ENCODE measurements at regions not wholly inside any gene's neighbourhood (a gene's known extent, or its start where the extent isn't known, plus 50 kb on each side); places are given as distances from the start of the nearest gene placed in this dataset.

- Histone ChIP-seq H3K4me3 (ENCODE audit: control insufficient read depth in 1 of 7, extremely low read depth in 1 of 7, insufficient read depth in 4 of 7, low read depth in 2 of 7, low read length in 6 of 7) (no peak overlapping the region), H3K27ac (ENCODE audit: insufficient read depth in 1 of 2, low read depth in 1 of 2, low read length in 2 of 2, poor library complexity in 1 of 2, severe bottlenecking in 2 of 2) (no peak overlapping the region), H3K9me3 (ENCODE audit: control extremely low read depth in 1 of 5, control insufficient read depth in 4 of 5, insufficient read depth in 2 of 5, low read depth in 1 of 5, low read length in 4 of 5) (no peaks in the 10 kb centered on the region), H3K36me3 (ENCODE audit: control insufficient read depth in 4 of 4, insufficient read depth in 4 of 4, low read length in 3 of 4) (no peaks in the 10 kb centered on the region), H3K27me3 (replicated peaks in 2 of 5; ENCODE audit: control insufficient read depth in 4 of 5, insufficient read depth in 5 of 5, low read length in 4 of 5) (peaks cover 0 to 2% (median 0%) of the 10 kb centered on the region in 5 experiments), H3K4me1 (ENCODE audit: control extremely low read depth in 1 of 4, control insufficient read depth in 4 of 4, insufficient read depth in 4 of 4, low read length in 3 of 4) (no peaks in the 10 kb centered on the region)
- DNase-seq = no peak
- WGBS (ENCODE audit: insufficient coverage) = no CpG with 5 or more reads among the region's 2 CpGs
- CTCF ChIA-PET = no interaction called here
- POLR2A ChIA-PET = no interaction called here
Measured at GRCh38 chr14:51527073-51527472, 124.6 kb upstream of the FRMD6 start.

- Histone ChIP-seq H3K27me3 (replicated peaks in 2 of 5; ENCODE audit: control insufficient read depth in 4 of 5, insufficient read depth in 5 of 5, low read length in 4 of 5) (peaks cover 0 to 2% (median 0%) of the 10 kb centered on the region in 5 experiments), H3K4me3 (ENCODE audit: control insufficient read depth in 1 of 7, extremely low read depth in 1 of 7, insufficient read depth in 4 of 7, low read depth in 2 of 7, low read length in 6 of 7) (no peak overlapping the region), H3K27ac (ENCODE audit: insufficient read depth in 1 of 2, low read depth in 1 of 2, low read length in 2 of 2, poor library complexity in 1 of 2, severe bottlenecking in 2 of 2) (no peak overlapping the region), H3K36me3 (ENCODE audit: control insufficient read depth in 4 of 4, insufficient read depth in 4 of 4, low read length in 3 of 4) (no peaks in the 10 kb centered on the region), H3K9me3 (ENCODE audit: control extremely low read depth in 1 of 5, control insufficient read depth in 4 of 5, insufficient read depth in 2 of 5, low read depth in 1 of 5, low read length in 4 of 5) (no peaks in the 10 kb centered on the region), H3K4me1 (ENCODE audit: control extremely low read depth in 1 of 4, control insufficient read depth in 4 of 4, insufficient read depth in 4 of 4, low read length in 3 of 4) (peaks cover 0 to 2% (median under 1%) of the 10 kb centered on the region in 4 experiments)
- whole genome bisulfite sequencing (ENCODE audit: insufficient coverage) = 14% methylated on average over 1 of the region's 1 CpG
- DNase-seq = no peak
- CTCF ChIA-PET = no interaction called here
- POLR2A ChIA-PET = interaction anchor here (0.5 kb wide), 1 partner anchor 303 kb away, joined by 3 read pairs; no protein-coding TSS in a partner anchor
Measured at GRCh38 chr14:51529736-51530135, 122.0 kb upstream of the FRMD6 start.

GRCh38 chr14:51533160-51533559 is 118.5 kb upstream of the FRMD6 start:
- WGBS (ENCODE audit: insufficient coverage) = 100% methylated on average over 2 of the region's 2 CpGs
- Histone ChIP-seq H3K27ac (ENCODE audit: insufficient read depth in 1 of 2, low read depth in 1 of 2, low read length in 2 of 2, poor library complexity in 1 of 2, severe bottlenecking in 2 of 2) (no peak overlapping the region), H3K4me1 (ENCODE audit: control extremely low read depth in 1 of 4, control insufficient read depth in 4 of 4, insufficient read depth in 4 of 4, low read length in 3 of 4) (peaks cover 0 to 5% (median 2%) of the 10 kb centered on the region in 4 experiments), H3K36me3 (ENCODE audit: control insufficient read depth in 4 of 4, insufficient read depth in 4 of 4, low read length in 3 of 4) (no peaks in the 10 kb centered on the region), H3K27me3 (replicated peaks in 2 of 5; ENCODE audit: control insufficient read depth in 4 of 5, insufficient read depth in 5 of 5, low read length in 4 of 5) (peaks cover 0 to 2% (median 0%) of the 10 kb centered on the region in 5 experiments), H3K4me3 (ENCODE audit: control insufficient read depth in 1 of 7, extremely low read depth in 1 of 7, insufficient read depth in 4 of 7, low read depth in 2 of 7, low read length in 6 of 7) (no peak overlapping the region), H3K9me3 (ENCODE audit: control extremely low read depth in 1 of 5, control insufficient read depth in 4 of 5, insufficient read depth in 2 of 5, low read depth in 1 of 5, low read length in 4 of 5) (peaks cover 0 to 2% (median 0%) of the 10 kb centered on the region in 5 experiments)
- DNase-seq = no peak
- ChIA-PET POLR2A (no interaction called here), CTCF (no interaction called here)

- H3K36me3 ChIP-seq (ENCODE audit: control insufficient read depth in 4 of 4, insufficient read depth in 4 of 4, low read length in 3 of 4) = no peaks in the 10 kb centered on the region
- H3K4me3 ChIP-seq (ENCODE audit: control insufficient read depth in 1 of 7, extremely low read depth in 1 of 7, insufficient read depth in 4 of 7, low read depth in 2 of 7, low read length in 6 of 7) = no peak overlapping the region
- peaks cover 0 to 5% (median 2%) of the 10 kb centered on the region in 4 experiments for H3K4me1 ChIP-seq (ENCODE audit: control extremely low read depth in 1 of 4, control insufficient read depth in 4 of 4, insufficient read depth in 4 of 4, low read length in 3 of 4)
- H3K9me3 ChIP-seq (ENCODE audit: control extremely low read depth in 1 of 5, control insufficient read depth in 4 of 5, insufficient read depth in 2 of 5, low read depth in 1 of 5, low read length in 4 of 5) = peaks cover 0 to 2% (median 0%) of the 10 kb centered on the region in 5 experiments
- DNase-seq = no peak
- H3K27ac ChIP-seq (ENCODE audit: insufficient read depth in 1 of 2, low read depth in 1 of 2, low read length in 2 of 2, poor library complexity in 1 of 2, severe bottlenecking in 2 of 2) = no peak overlapping the region
- POLR2A ChIA-PET = no interaction called here
- CTCF ChIA-PET = no interaction called here
- WGBS (ENCODE audit: insufficient coverage) = 89% methylated on average over 1 of the region's 3 CpGs
- no peaks in the 10 kb centered on the region for H3K27me3 ChIP-seq (replicated peaks in 2 of 5; ENCODE audit: control insufficient read depth in 4 of 5, insufficient read depth in 5 of 5, low read length in 4 of 5)
Measured at GRCh38 chr14:51533872-51534553, 117.7 kb upstream of the FRMD6 start.

- H3K4me1 ChIP-seq (ENCODE audit: control extremely low read depth in 1 of 4, control insufficient read depth in 4 of 4, insufficient read depth in 4 of 4, low read length in 3 of 4) = peaks cover 0 to 5% (median 2%) of the 10 kb centered on the region in 4 experiments
Measured at GRCh38 chr14:51534610-51535011, 117.1 kb upstream of the FRMD6 start.

GRCh38 chr14:51535443-51536044 is 116.2 kb upstream of the FRMD6 start:
- POLR2A ChIA-PET = no interaction called here
- Histone ChIP-seq H3K4me3 (ENCODE audit: control insufficient read depth in 1 of 7, extremely low read depth in 1 of 7, insufficient read depth in 4 of 7, low read depth in 2 of 7, low read length in 6 of 7) (no peak overlapping the region), H3K27ac (ENCODE audit: insufficient read depth in 1 of 2, low read depth in 1 of 2, low read length in 2 of 2, poor library complexity in 1 of 2, severe bottlenecking in 2 of 2) (no peak overlapping the region), H3K36me3 (ENCODE audit: control insufficient read depth in 4 of 4, insufficient read depth in 4 of 4, low read length in 3 of 4) (no peaks in the 10 kb centered on the region), H3K9me3 (ENCODE audit: control extremely low read depth in 1 of 5, control insufficient read depth in 4 of 5, insufficient read depth in 2 of 5, low read depth in 1 of 5, low read length in 4 of 5) (peaks cover 0 to 2% (median 0%) of the 10 kb centered on the region in 5 experiments), H3K4me1 (ENCODE audit: control extremely low read depth in 1 of 4, control insufficient read depth in 4 of 4, insufficient read depth in 4 of 4, low read length in 3 of 4) (peaks cover 0 to 5% (median 2%) of the 10 kb centered on the region in 4 experiments), H3K27me3 (replicated peaks in 2 of 5; ENCODE audit: control insufficient read depth in 4 of 5, insufficient read depth in 5 of 5, low read length in 4 of 5) (no peaks in the 10 kb centered on the region)
- WGBS (ENCODE audit: insufficient coverage) = 100% methylated on average over 1 of the region's 2 CpGs
- no peak for DNase-seq
- CTCF ChIA-PET = no interaction called here

More at GRCh38 chr14:51534610-51535011, 117.1 kb upstream of the FRMD6 start:
- Histone ChIP-seq H3K27me3 (replicated peaks in 2 of 5; ENCODE audit: control insufficient read depth in 4 of 5, insufficient read depth in 5 of 5, low read length in 4 of 5) (no peaks in the 10 kb centered on the region), H3K9me3 (ENCODE audit: control extremely low read depth in 1 of 5, control insufficient read depth in 4 of 5, insufficient read depth in 2 of 5, low read depth in 1 of 5, low read length in 4 of 5) (peaks cover 0 to 2% (median 0%) of the 10 kb centered on the region in 5 experiments), H3K4me3 (ENCODE audit: control insufficient read depth in 1 of 7, extremely low read depth in 1 of 7, insufficient read depth in 4 of 7, low read depth in 2 of 7, low read length in 6 of 7) (no peak overlapping the region), H3K36me3 (ENCODE audit: control insufficient read depth in 4 of 4, insufficient read depth in 4 of 4, low read length in 3 of 4) (no peaks in the 10 kb centered on the region), H3K27ac (ENCODE audit: insufficient read depth in 1 of 2, low read depth in 1 of 2, low read length in 2 of 2, poor library complexity in 1 of 2, severe bottlenecking in 2 of 2) (no peak overlapping the region)
- WGBS (ENCODE audit: insufficient coverage) = 71% methylated on average over 1 of the region's 4 CpGs
- ChIA-PET CTCF (no interaction called here), POLR2A (no interaction called here)
- DNase-seq = no peak

GRCh38 chr14:51538973-51539372 is 112.7 kb upstream of the FRMD6 start:
- WGBS (ENCODE audit: insufficient coverage) = 93% methylated on average over 1 of the region's 1 CpG

More at GRCh38 chr14:51538973-51539372, 112.7 kb upstream of the FRMD6 start:
- peaks cover 0 to 5% (median 2%) of the 10 kb centered on the region in 4 experiments for H3K4me1 ChIP-seq (ENCODE audit: control extremely low read depth in 1 of 4, control insufficient read depth in 4 of 4, insufficient read depth in 4 of 4, low read length in 3 of 4)
- no peaks in the 10 kb centered on the region for H3K27me3 ChIP-seq (replicated peaks in 2 of 5; ENCODE audit: control insufficient read depth in 4 of 5, insufficient read depth in 5 of 5, low read length in 4 of 5)
- no peaks in the 10 kb centered on the region for H3K36me3 ChIP-seq (ENCODE audit: control insufficient read depth in 4 of 4, insufficient read depth in 4 of 4, low read length in 3 of 4)
- no peak overlapping the region for H3K4me3 ChIP-seq (ENCODE audit: control insufficient read depth in 1 of 7, extremely low read depth in 1 of 7, insufficient read depth in 4 of 7, low read depth in 2 of 7, low read length in 6 of 7)
- no peak overlapping the region for H3K27ac ChIP-seq (ENCODE audit: insufficient read depth in 1 of 2, low read depth in 1 of 2, low read length in 2 of 2, poor library complexity in 1 of 2, severe bottlenecking in 2 of 2)
- no peak for DNase-seq
- ChIA-PET POLR2A (no interaction called here), CTCF (no interaction called here)
- peaks cover 0 to 2% (median 0%) of the 10 kb centered on the region in 5 experiments for H3K9me3 ChIP-seq (ENCODE audit: control extremely low read depth in 1 of 5, control insufficient read depth in 4 of 5, insufficient read depth in 2 of 5, low read depth in 1 of 5, low read length in 4 of 5)
